ENCODE measurements at regions not wholly inside any gene's neighbourhood (a gene's known extent, or its start where the extent isn't known, plus 50 kb on each side); places are given as distances from the start of the nearest gene placed in this dataset.

DNA sequence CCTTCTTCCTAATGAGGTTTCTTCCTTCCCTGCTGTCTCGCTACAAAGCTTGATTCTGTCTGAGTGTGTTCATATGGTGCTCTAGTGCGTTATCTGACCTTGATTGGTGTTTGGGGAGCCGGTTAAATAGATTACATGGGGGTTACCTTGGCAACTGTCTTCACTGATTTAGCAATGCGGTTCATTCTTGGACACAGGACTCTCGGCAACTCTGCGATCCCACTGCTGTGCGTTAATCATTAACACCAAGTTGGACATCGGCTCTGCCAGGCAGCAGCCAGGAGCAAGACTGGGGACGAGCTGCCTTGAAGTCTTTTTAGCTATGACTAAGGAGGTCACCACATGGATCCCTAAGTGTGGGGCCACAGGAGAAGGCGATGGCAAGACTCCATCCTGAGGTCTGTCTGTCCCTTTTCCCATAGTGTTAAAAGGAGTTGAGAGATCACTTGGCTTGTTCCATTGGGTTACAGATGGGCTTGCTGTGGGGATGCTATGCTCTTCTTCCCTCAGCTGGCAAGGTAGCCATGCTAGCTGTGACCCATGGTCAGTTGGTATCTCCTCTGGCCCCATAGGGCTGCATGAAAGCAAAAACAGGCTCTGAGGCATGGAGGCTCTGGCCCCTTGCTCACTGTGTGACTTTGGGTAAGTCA is 93.4 kb upstream of the MAMLD1 start (continued):
- TF ChIP-seq, protein P1, sequence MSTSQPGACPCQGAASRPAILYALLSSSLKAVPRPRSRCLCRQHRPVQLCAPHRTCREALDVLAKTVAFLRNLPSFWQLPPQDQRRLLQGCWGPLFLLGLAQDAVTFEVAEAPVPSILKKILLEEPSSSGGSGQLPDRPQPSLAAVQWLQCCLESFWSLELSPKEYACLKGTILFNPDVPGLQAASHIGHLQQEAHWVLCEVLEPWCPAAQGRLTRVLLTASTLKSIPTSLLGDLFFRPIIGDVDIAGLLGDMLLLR (CRISPR knock-in tag; IDR thresholded peaks at IDR 0.05): no peak
- TF ChIP-seq CEBPG (CRISPR knock-in tag; IDR thresholded peaks at IDR 0.05): peak; percentile 67
- no peak for TF ChIP-seq ZBTB3 (CRISPR knock-in tag; IDR thresholded peaks at IDR 0.05; ENCODE audit: borderline replicate concordance, low read depth)
- TF ChIP-seq IRX3 (CRISPR knock-in tag; IDR thresholded peaks at IDR 0.05; ENCODE audit: borderline replicate concordance, low read depth): no peak
- TF ChIP-seq SAP130 (CRISPR knock-in tag; IDR thresholded peaks at IDR 0.05; ENCODE audit: low read depth): peak; percentile 35; the same call in 1 of the 2 replicates
- TF ChIP-seq MED1 (CRISPR knock-in tag; IDR thresholded peaks at IDR 0.05): no peak
- TF ChIP-seq ARID5B (CRISPR knock-in tag; IDR thresholded peaks at IDR 0.05): 0 out of 2 replicates have a peak, but pooled peaks have one; percentile 25
- TF ChIP-seq PAXIP1 (CRISPR knock-in tag; conservative IDR thresholded peaks at IDR 0.05): peak; percentile 68
- TF ChIP-seq MAFK (conservative IDR thresholded peaks at IDR 0.05 in 1 of 2, IDR thresholded peaks at IDR 0.05 in 1 of 2; ENCODE audit: low read length in 2 of 2): no peak
- TF ChIP-seq HNF1B (CRISPR knock-in tag; IDR thresholded peaks at IDR 0.05): peak; percentile 95
- TF ChIP-seq, protein P2, sequence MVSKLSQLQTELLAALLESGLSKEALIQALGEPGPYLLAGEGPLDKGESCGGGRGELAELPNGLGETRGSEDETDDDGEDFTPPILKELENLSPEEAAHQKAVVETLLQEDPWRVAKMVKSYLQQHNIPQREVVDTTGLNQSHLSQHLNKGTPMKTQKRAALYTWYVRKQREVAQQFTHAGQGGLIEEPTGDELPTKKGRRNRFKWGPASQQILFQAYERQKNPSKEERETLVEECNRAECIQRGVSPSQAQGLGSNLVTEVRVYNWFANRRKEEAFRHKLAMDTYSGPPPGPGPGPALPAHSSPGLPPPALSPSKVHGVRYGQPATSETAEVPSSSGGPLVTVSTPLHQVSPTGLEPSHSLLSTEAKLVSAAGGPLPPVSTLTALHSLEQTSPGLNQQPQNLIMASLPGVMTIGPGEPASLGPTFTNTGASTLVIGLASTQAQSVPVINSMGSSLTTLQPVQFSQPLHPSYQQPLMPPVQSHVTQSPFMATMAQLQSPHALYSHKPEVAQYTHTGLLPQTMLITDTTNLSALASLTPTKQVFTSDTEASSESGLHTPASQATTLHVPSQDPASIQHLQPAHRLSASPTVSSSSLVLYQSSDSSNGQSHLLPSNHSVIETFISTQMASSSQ (IDR thresholded peaks at IDR 0.05; ENCODE audit: low read depth): peak; percentile 91
- TF ChIP-seq, protein P2 (CRISPR knock-in tag; IDR thresholded peaks at IDR 0.05; ENCODE audit: borderline replicate concordance): peak; percentile 94
- TF ChIP-seq SMAD9 (CRISPR knock-in tag; IDR thresholded peaks at IDR 0.05): no peak
- no peak for TF ChIP-seq SMAD3 (CRISPR knock-in tag; IDR thresholded peaks at IDR 0.05)
- no peak for TF ChIP-seq ZNF589 (CRISPR knock-in tag; conservative IDR thresholded peaks at IDR 0.05)
- no peak for TF ChIP-seq ZNF530 (CRISPR knock-in tag; IDR thresholded peaks at IDR 0.05; ENCODE audit: low read depth)

All from HepG2 (cell line).